H1 (cell line): ENCODE measurements at regions not wholly inside any gene's neighbourhood (a gene's known extent, or its start where the extent isn't known, plus 50 kb on each side); places are given as distances from the start of the nearest gene placed in this dataset.
"Not testable (repeated sequence)": the region's sequence is repeated elsewhere in the genome, so short reads cannot be mapped to it uniquely, and the experiment has no call there.

Source experiments
- EZH2 ChIP-seq: fragments of 200-600 bp; sonication (generic); IDR thresholded peaks from 2 replicates; pipeline ENCODE4 v1.7.1; 2012; ENCODE audit warnings: low read depth, mild to moderate bottlenecking, moderate library complexity, low read length, inconsistent platforms; ENCODE audit not compliant: severe bottlenecking
- RAD21 ChIP-seq, 2 experiments: IDR thresholded peaks in 1 of 2; conservative IDR thresholded peaks in 1 of 2; 2 replicates each; pipeline ENCODE4 v1.6.1; 2011; ENCODE audit warnings: low read depth in 2 of 2, low read length in 2 of 2, improper control_type of control experiment in 1 of 2, inconsistent platforms in 1 of 2, mild to moderate bottlenecking in 1 of 2, moderate library complexity in 1 of 2
- SIN3A ChIP-seq, 2 experiments: IDR thresholded peaks in 1 of 2; conservative IDR thresholded peaks in 1 of 2; 2 replicates each; pipeline ENCODE4 v1.6.1; 2011 to 2012; ENCODE audit warnings: low read length in 2 of 2, improper control_type of control experiment in 1 of 2, low read depth in 1 of 2, mild to moderate bottlenecking in 1 of 2
- TEAD4 ChIP-seq: IDR thresholded peaks from 2 replicates; pipeline ENCODE4 v1.6.1; 2012; ENCODE audit warnings: low read depth, low read length, inconsistent platforms, mixed read lengths
- TF ChIP-seq, protein P1 (sequence below): IDR thresholded peaks from 2 replicates; pipeline ENCODE4 v1.6.1; 2012; ENCODE audit warnings: inconsistent platforms
- TF ChIP-seq, protein P2 (sequence below), 3 experiments: IDR thresholded peaks; 1 replicate in 2 of 3; 2 replicates in 1 of 3; pipeline versions ENCODE4 v1.5.1 to v1.6.1; 2011; ENCODE audit warnings: low read length in 3 of 3, mild to moderate bottlenecking in 3 of 3, inconsistent platforms in 2 of 3, low read depth in 1 of 3, moderate library complexity in 1 of 3; ENCODE audit not compliant: insufficient read depth in 1 of 3; ENCODE audit errors: control extremely low read depth in 1 of 3

DNA sequence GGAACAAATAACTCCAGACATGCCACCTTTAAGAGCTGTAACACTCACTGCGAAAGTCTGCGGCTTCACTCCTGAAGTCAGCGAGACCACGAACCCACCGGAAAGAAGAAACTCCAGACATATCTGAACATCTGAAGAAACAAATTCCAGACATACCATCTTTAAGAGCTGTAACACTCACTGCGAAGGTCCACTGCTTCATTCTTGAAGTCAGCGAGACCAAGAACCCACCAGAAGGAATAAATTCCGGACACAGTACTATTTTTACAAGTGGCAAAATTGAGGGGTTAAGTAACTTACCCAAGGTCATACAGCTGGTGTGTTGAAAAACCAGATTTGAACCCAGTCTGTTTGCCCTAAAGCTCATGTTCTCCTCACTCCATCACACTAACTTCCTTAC lies 96.8 kb upstream of the GALNT15 start:
- TF ChIP-seq, protein P1, sequence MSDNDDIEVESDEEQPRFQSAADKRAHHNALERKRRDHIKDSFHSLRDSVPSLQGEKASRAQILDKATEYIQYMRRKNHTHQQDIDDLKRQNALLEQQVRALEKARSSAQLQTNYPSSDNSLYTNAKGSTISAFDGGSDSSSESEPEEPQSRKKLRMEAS = not testable (repeated sequence)
- TF ChIP-seq RAD21 (IDR thresholded peaks at IDR 0.05 in 1 of 2, conservative IDR thresholded peaks at IDR 0.05 in 1 of 2; ENCODE audit: low read depth in 2 of 2, low read length in 2 of 2); TEAD4; EZH2; SIN3A (conservative IDR thresholded peaks at IDR 0.05 in 1 of 2, IDR thresholded peaks at IDR 0.05 in 1 of 2; ENCODE audit: low read depth in 1 of 2, low read length in 2 of 2): not testable (repeated sequence)
- TF ChIP-seq, protein P2, sequence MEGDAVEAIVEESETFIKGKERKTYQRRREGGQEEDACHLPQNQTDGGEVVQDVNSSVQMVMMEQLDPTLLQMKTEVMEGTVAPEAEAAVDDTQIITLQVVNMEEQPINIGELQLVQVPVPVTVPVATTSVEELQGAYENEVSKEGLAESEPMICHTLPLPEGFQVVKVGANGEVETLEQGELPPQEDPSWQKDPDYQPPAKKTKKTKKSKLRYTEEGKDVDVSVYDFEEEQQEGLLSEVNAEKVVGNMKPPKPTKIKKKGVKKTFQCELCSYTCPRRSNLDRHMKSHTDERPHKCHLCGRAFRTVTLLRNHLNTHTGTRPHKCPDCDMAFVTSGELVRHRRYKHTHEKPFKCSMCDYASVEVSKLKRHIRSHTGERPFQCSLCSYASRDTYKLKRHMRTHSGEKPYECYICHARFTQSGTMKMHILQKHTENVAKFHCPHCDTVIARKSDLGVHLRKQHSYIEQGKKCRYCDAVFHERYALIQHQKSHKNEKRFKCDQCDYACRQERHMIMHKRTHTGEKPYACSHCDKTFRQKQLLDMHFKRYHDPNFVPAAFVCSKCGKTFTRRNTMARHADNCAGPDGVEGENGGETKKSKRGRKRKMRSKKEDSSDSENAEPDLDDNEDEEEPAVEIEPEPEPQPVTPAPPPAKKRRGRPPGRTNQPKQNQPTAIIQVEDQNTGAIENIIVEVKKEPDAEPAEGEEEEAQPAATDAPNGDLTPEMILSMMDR (IDR thresholded peaks at IDR 0.05; ENCODE audit: control extremely low read depth in 1 of 3, insufficient read depth in 1 of 3, low read depth in 1 of 3, low read length in 3 of 3) = not testable (repeated sequence)
